ENCODE measurements at regions not wholly inside any gene's neighbourhood (a gene's known extent, or its start where the extent isn't known, plus 50 kb on each side); places are given as distances from the start of the nearest gene placed in this dataset.

GRCh38 chr21:22763442-22763841, 1765.2 kb downstream of the NCAM2 start:
- POLR2A ChIA-PET: no interaction called here
- FAIRE-seq (no peak), ATAC-seq (no peak), DNase-seq (ENCODE audit: low read depth in 1 of 2, low spot score in 1 of 2) (no peak)
- Histone ChIP-seq H3K4me3 (no peak overlapping the region), H3K4me2 (no peak overlapping the region), H3K4me1 (no peaks in the 10 kb centered on the region), H3K27ac (no peak overlapping the region), H3K9me3 (no peaks in the 10 kb centered on the region)
- WGBS (ENCODE audit: missing lambda C conversion rate): 0% methylated on average over 3 of the region's 3 CpGs
- CTCF ChIA-PET: no interaction called here
- TF ChIP-seq GATA3 (IDR thresholded peaks at IDR 0.05; ENCODE audit: borderline replicate concordance) (no peak), CBX2 (IDR thresholded peaks at IDR 0.05; ENCODE audit: borderline replicate concordance, low read depth) (no peak), ZNF302 (CRISPR knock-in tag; IDR thresholded peaks at IDR 0.05) (no peak), USF2 (IDR thresholded peaks at IDR 0.05) (no peak), RARB (CRISPR knock-in tag; IDR thresholded peaks at IDR 0.05) (no peak), CHD4 (IDR thresholded peaks at IDR 0.05; ENCODE audit: borderline replicate concordance) (no peak), PHF8 (IDR thresholded peaks at IDR 0.05; ENCODE audit: borderline replicate concordance, low read depth) (no peak), RFX5 (IDR thresholded peaks at IDR 0.05) (no peak), EHMT2 (IDR thresholded peaks at IDR 0.05; ENCODE audit: low read depth) (no peak), NR3C1 (IDR thresholded peaks at IDR 0.05) (no peak), MAZ (IDR thresholded peaks at IDR 0.05; ENCODE audit: borderline replicate concordance, low read depth, low read length) (no peak), RAD21 (conservative IDR thresholded peaks at IDR 0.05 in 1 of 2, IDR thresholded peaks at IDR 0.05 in 1 of 2) (no peak), HEYL (CRISPR knock-in tag; IDR thresholded peaks at IDR 0.05) (no peak), RNF2 (IDR thresholded peaks at IDR 0.05; ENCODE audit: borderline replicate concordance, low read depth) (no peak)

GRCh38 chr21:22764222-22764621, 1766.0 kb downstream of the NCAM2 start:
- TF ChIP-seq ESRRA (IDR thresholded peaks at IDR 0.05; ENCODE audit: borderline replicate concordance, low read length): no peak
- TF ChIP-seq RARB (CRISPR knock-in tag; IDR thresholded peaks at IDR 0.05): no peak
- TF ChIP-seq MAFK (IDR thresholded peaks at IDR 0.05; ENCODE audit: partially characterized antibody): no peak
- no peak for TF ChIP-seq JUN (IDR thresholded peaks at IDR 0.05)
- no peak for TF ChIP-seq POLR2AphosphoS2 (conservative IDR thresholded peaks at IDR 0.05; ENCODE audit: low read length)
- TF ChIP-seq GATA3 (IDR thresholded peaks at IDR 0.05; ENCODE audit: borderline replicate concordance): no peak
- no peak for TF ChIP-seq CEBPB (IDR thresholded peaks at IDR 0.05)
- TF ChIP-seq EHF (CRISPR knock-in tag; IDR thresholded peaks at IDR 0.05): no peak
- no peak for TF ChIP-seq BHLHE40 (IDR thresholded peaks at IDR 0.05; ENCODE audit: low read depth, low read length)
- no peak for TF ChIP-seq NFE2L2 (conservative IDR thresholded peaks at IDR 0.05; ENCODE audit: low read length)
- no peak for TF ChIP-seq ELK1 (IDR thresholded peaks at IDR 0.05; ENCODE audit: low read depth, low read length)
- no peak for TF ChIP-seq PBX3 (IDR thresholded peaks at IDR 0.05)
- TF ChIP-seq RFX5 (IDR thresholded peaks at IDR 0.05): no peak
- TF ChIP-seq PHF8 (IDR thresholded peaks at IDR 0.05; ENCODE audit: borderline replicate concordance, low read depth): no peak
- no peak for TF ChIP-seq MYC (IDR thresholded peaks at IDR 0.05; ENCODE audit: borderline replicate concordance, low read length)
- TF ChIP-seq EHMT2 (IDR thresholded peaks at IDR 0.05; ENCODE audit: low read depth): no peak
- TF ChIP-seq ZSCAN20 (CRISPR knock-in tag; IDR thresholded peaks at IDR 0.05): no peak
- no peak for TF ChIP-seq JUNB (IDR thresholded peaks at IDR 0.05)
- TF ChIP-seq NPAS2 (CRISPR knock-in tag; IDR thresholded peaks at IDR 0.05; ENCODE audit: borderline replicate concordance): no peak
- CTCF ChIA-PET: no interaction called here
- no peaks in the 10 kb centered on the region for H3K4me1 ChIP-seq
- no peak overlapping the region for H3K4me2 ChIP-seq
- DNase-seq (ENCODE audit: low read depth in 1 of 2, low spot score in 1 of 2) (no peak), FAIRE-seq (no peak), ATAC-seq (no peak)
- no peak overlapping the region for H3K4me3 ChIP-seq
- POLR2A ChIA-PET: no interaction called here
- no peaks in the 10 kb centered on the region for H3K9me3 ChIP-seq
- no peak overlapping the region for H3K27ac ChIP-seq
- 0% methylated on average over 3 of the region's 3 CpGs for WGBS (ENCODE audit: missing lambda C conversion rate)
